ENCODE measurements at regions not wholly inside any gene's neighbourhood (a gene's known extent, or its start where the extent isn't known, plus 50 kb on each side); places are given as distances from the start of the nearest gene placed in this dataset.

- no peak for TF ChIP-seq CTCF (IDR thresholded peaks at IDR 0.05)
- Histone ChIP-seq H3K27me3 (ENCODE audit: insufficient read depth in 3 of 3, low read length in 2 of 3) (peaks cover 0 to 10% (median 2%) of the 10 kb centered on the region in 3 donors), H3K4me1 (no peaks in the 10 kb centered on the region), H3K27ac (no peak overlapping the region), H3K9me3 (no peaks in the 10 kb centered on the region), H3K36me3 (ENCODE audit: insufficient read depth in 1 of 2, low read depth in 1 of 2) (no peaks in the 10 kb centered on the region), H3K4me3 (no peak overlapping the region)
- ATAC-seq (no peak), DNase-seq (no peak)
- WGBS, 3 donors, result 85 to 94% (median 91%) methylated on average over 5 of the region's 5 CpGs
- intact Hi-C loops (cut with DNase I), result no loop called here
Observed at GRCh38 chr22:48846200-48846599, 981.5 kb downstream of the BRD1 start.

GRCh38 chr22:48845356-48845936 lies 982.2 kb downstream of the BRD1 start:
- TF ChIP-seq CTCF (IDR thresholded peaks at IDR 0.05), result no peak
- ATAC-seq, result no peak
- WGBS, 3 donors, result 70 to 76% (median 71%) methylated on average over 29 of the region's 29 CpGs
- no peaks in the 10 kb centered on the region for H3K9me3 ChIP-seq
- H3K36me3 ChIP-seq (ENCODE audit: insufficient read depth in 1 of 2, low read depth in 1 of 2), result no peaks in the 10 kb centered on the region
- DNase-seq, result no peak
- intact Hi-C loops (cut with DNase I), result no loop called here
- H3K4me1 ChIP-seq, result no peaks in the 10 kb centered on the region
- H3K27ac ChIP-seq, result no peak overlapping the region
- H3K4me3 ChIP-seq, result no peak overlapping the region
- H3K27me3 ChIP-seq (ENCODE audit: insufficient read depth in 3 of 3, low read length in 2 of 3), result peaks cover 0 to 10% (median 2%) of the 10 kb centered on the region in 3 donors

- ATAC-seq (no peak), DNase-seq (no peak)
- no peaks in the 10 kb centered on the region for H3K36me3 ChIP-seq (ENCODE audit: insufficient read depth in 1 of 2, low read depth in 1 of 2)
- no peak overlapping the region for H3K27ac ChIP-seq
- no peaks in the 10 kb centered on the region for H3K4me1 ChIP-seq
- H3K4me3 ChIP-seq, result no peak overlapping the region
- WGBS, 3 donors, result 81 to 84% (median 83%) methylated on average over 15 to 20 of the region's 20 CpGs
- intact Hi-C loops (cut with DNase I), result no loop called here
- no peak for TF ChIP-seq CTCF (IDR thresholded peaks at IDR 0.05)
- no peaks in the 10 kb centered on the region for H3K9me3 ChIP-seq
- peaks cover 0 to 10% (median 2%) of the 10 kb centered on the region in 3 donors for H3K27me3 ChIP-seq (ENCODE audit: insufficient read depth in 3 of 3, low read length in 2 of 3)
Observed at GRCh38 chr22:48844056-48844675, 983.5 kb downstream of the BRD1 start.

GRCh38 chr22:48843640-48844039 lies 984.0 kb downstream of the BRD1 start:
- intact Hi-C loops (cut with DNase I), result no loop called here
- WGBS, 3 donors, result 68 to 78% (median 76%) methylated on average over 6 to 9 of the region's 9 CpGs
- Histone ChIP-seq H3K36me3 (ENCODE audit: insufficient read depth in 1 of 2, low read depth in 1 of 2) (no peaks in the 10 kb centered on the region), H3K9me3 (no peaks in the 10 kb centered on the region), H3K4me3 (no peak overlapping the region), H3K4me1 (no peaks in the 10 kb centered on the region), H3K27me3 (ENCODE audit: insufficient read depth in 3 of 3, low read length in 2 of 3) (peaks cover 0 to 10% (median 2%) of the 10 kb centered on the region in 3 donors), H3K27ac (no peak overlapping the region)
- TF ChIP-seq CTCF (IDR thresholded peaks at IDR 0.05), result no peak
- ATAC-seq, result no peak
- DNase-seq, result no peak

- 62 to 68% (median 65%) methylated on average over 5 of the region's 5 CpGs for WGBS, 3 donors
- no peak for TF ChIP-seq CTCF (IDR thresholded peaks at IDR 0.05)
- no peak overlapping the region for H3K27ac ChIP-seq
- H3K4me1 ChIP-seq, result no peaks in the 10 kb centered on the region
- ATAC-seq (no peak), DNase-seq (no peak)
- no peaks in the 10 kb centered on the region for H3K9me3 ChIP-seq
- H3K4me3 ChIP-seq, result no peak overlapping the region
- intact Hi-C loops (cut with DNase I), result no loop called here
- peaks cover 0 to 10% (median 2%) of the 10 kb centered on the region in 3 donors for H3K27me3 ChIP-seq (ENCODE audit: insufficient read depth in 3 of 3, low read length in 2 of 3)
- no peaks in the 10 kb centered on the region for H3K36me3 ChIP-seq (ENCODE audit: insufficient read depth in 1 of 2, low read depth in 1 of 2)
Observed at GRCh38 chr22:48842976-48843375, 984.7 kb downstream of the BRD1 start.

Data from psoas muscle (tissue), 7 donors.